ENCODE measurements at regions not wholly inside any gene's neighbourhood (a gene's known extent, or its start where the extent isn't known, plus 50 kb on each side); places are given as distances from the start of the nearest gene placed in this dataset.

DNA sequence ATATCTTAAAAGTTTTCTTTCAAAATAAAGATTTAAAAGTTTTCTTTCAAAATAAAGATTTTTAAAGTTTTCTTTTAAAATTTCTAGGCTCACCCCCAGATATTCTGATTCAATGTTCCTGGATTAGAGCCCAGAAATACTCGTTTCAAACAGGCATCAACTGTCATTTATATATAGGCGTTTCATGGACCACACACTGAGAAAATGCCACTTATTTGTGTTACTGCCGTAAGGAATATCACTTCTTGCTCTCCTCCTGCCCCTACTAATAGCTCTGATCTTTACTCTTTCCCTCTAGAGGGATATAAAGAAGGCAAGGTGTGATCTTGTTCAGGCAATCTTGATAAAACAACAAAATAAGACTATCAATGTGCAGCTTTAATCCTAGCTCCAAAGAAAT, 1324.1 kb downstream of the CDH8 start:
- 52% methylated on average over 3 of the region's 3 CpGs for WGBS (ENCODE audit: low lambda C conversion rate, missing lambda C conversion rate)
- Histone ChIP-seq H3K9me3 (ENCODE audit: low read depth) (no peaks in the 10 kb centered on the region), H3K4me1 (ENCODE audit: insufficient read depth) (no peaks in the 10 kb centered on the region)

DNA sequence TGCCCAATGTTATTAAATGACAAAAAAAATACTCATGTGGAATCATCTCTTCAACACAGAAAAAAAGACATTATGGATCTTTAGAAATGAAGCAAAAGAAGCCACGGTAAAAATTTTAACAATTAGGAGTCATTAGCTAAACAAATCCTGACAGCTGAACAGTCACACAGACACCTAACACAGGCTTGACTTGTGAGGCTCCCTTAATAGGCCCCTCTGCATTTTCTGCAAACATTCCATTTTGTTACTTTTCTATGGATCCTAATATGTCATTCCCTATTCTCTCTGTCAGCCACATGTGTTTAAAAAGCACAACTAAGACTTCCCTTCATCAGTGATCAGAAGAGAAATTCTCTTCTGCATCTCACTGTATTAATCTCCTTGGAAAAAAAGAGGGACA, 1331.5 kb downstream of the CDH8 start:
- H3K27me3 ChIP-seq = no peaks in the 10 kb centered on the region
- no peaks in the 10 kb centered on the region for H3K4me1 ChIP-seq (ENCODE audit: insufficient read depth)
- TF ChIP-seq EZH2phosphoT487 (IDR thresholded peaks at IDR 0.05; ENCODE audit: low read depth, severe bottlenecking, unreplicated experiment) (no peak), EZH2 (IDR thresholded peaks at IDR 0.05; ENCODE audit: borderline replicate concordance) (no peak)
- H2AFZ ChIP-seq = no peak overlapping the region
- no peak overlapping the region for H3K4me3 ChIP-seq
- 82% methylated on average over 1 of the region's 1 CpG for WGBS (ENCODE audit: low lambda C conversion rate, missing lambda C conversion rate)
- H3K9me3 ChIP-seq (ENCODE audit: low read depth) = no peaks in the 10 kb centered on the region
- H4K20me1 ChIP-seq (ENCODE audit: insufficient read depth, poor library complexity, severe bottlenecking) = no peaks in the 10 kb centered on the region
- H3K9me2 ChIP-seq (replicated peaks; ENCODE audit: insufficient read depth) = no peaks in the 10 kb centered on the region
- no peaks in the 10 kb centered on the region for H3K36me3 ChIP-seq (replicated peaks; ENCODE audit: insufficient read depth, low read depth)
- H3K4me2 ChIP-seq = no peak overlapping the region
- H3K27ac ChIP-seq = no peak overlapping the region
- no peak for DNase-seq (ENCODE audit: low spot score)
- H3K79me2 ChIP-seq = no peaks in the 10 kb centered on the region

More for the DNA sequence above, 1324.1 kb downstream of the CDH8 start:
- Histone ChIP-seq H3K4me3 (no peak overlapping the region), H3K27me3 (no peaks in the 10 kb centered on the region), H3K79me2 (no peaks in the 10 kb centered on the region), H3K9me2 (replicated peaks; ENCODE audit: insufficient read depth) (no peaks in the 10 kb centered on the region), H4K20me1 (ENCODE audit: insufficient read depth, poor library complexity, severe bottlenecking) (no peaks in the 10 kb centered on the region), H3K27ac (no peak overlapping the region), H3K36me3 (replicated peaks; ENCODE audit: insufficient read depth, low read depth) (no peaks in the 10 kb centered on the region), H3K4me2 (no peak overlapping the region), H2AFZ (no peak overlapping the region)
- TF ChIP-seq EZH2phosphoT487 (IDR thresholded peaks at IDR 0.05; ENCODE audit: low read depth, severe bottlenecking, unreplicated experiment) = no peak
- no peak for TF ChIP-seq EZH2 (IDR thresholded peaks at IDR 0.05; ENCODE audit: borderline replicate concordance)
- TF ChIP-seq, protein P1, sequence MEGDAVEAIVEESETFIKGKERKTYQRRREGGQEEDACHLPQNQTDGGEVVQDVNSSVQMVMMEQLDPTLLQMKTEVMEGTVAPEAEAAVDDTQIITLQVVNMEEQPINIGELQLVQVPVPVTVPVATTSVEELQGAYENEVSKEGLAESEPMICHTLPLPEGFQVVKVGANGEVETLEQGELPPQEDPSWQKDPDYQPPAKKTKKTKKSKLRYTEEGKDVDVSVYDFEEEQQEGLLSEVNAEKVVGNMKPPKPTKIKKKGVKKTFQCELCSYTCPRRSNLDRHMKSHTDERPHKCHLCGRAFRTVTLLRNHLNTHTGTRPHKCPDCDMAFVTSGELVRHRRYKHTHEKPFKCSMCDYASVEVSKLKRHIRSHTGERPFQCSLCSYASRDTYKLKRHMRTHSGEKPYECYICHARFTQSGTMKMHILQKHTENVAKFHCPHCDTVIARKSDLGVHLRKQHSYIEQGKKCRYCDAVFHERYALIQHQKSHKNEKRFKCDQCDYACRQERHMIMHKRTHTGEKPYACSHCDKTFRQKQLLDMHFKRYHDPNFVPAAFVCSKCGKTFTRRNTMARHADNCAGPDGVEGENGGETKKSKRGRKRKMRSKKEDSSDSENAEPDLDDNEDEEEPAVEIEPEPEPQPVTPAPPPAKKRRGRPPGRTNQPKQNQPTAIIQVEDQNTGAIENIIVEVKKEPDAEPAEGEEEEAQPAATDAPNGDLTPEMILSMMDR (IDR thresholded peaks at IDR 0.05; ENCODE audit: poor library complexity) = no peak
- DNase-seq (ENCODE audit: low spot score) = no peak

DNA sequence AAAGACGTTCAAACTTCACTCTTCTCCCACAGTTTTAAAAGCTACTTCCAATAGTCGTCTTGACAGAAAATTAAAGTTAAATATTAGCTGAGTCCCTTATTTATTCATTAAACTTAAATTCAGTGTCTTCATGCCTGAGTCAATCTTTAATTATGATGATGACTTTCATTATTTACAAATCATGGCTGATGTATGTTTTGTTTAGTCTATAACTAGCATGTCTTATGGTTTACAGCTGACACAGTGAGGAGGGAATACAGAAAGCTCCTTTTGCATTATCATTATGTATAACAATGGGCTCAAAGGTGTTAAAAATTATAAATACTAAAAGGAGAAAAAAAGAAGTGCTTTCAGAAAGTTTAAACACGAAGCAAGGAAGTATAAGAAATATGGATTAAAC, 1333.1 kb downstream of the CDH8 start:
- H3K4me2 ChIP-seq = no peak overlapping the region
- DNase-seq (ENCODE audit: low spot score) = no peak
- H3K9me3 ChIP-seq (ENCODE audit: low read depth) = no peaks in the 10 kb centered on the region
- TF ChIP-seq, protein P1 (IDR thresholded peaks at IDR 0.05; ENCODE audit: poor library complexity) = no peak
- no peak for TF ChIP-seq EZH2 (IDR thresholded peaks at IDR 0.05; ENCODE audit: borderline replicate concordance)
- TF ChIP-seq EZH2phosphoT487 (IDR thresholded peaks at IDR 0.05; ENCODE audit: low read depth, severe bottlenecking, unreplicated experiment) = no peak
- 66% methylated on average over 3 of the region's 3 CpGs for WGBS (ENCODE audit: low lambda C conversion rate, missing lambda C conversion rate)
- no peak overlapping the region for H3K4me3 ChIP-seq
- no peak overlapping the region for H3K27ac ChIP-seq
- no peak overlapping the region for H2AFZ ChIP-seq
- no peaks in the 10 kb centered on the region for H3K4me1 ChIP-seq (ENCODE audit: insufficient read depth)
- H3K9me2 ChIP-seq (replicated peaks; ENCODE audit: insufficient read depth) = no peaks in the 10 kb centered on the region
- H4K20me1 ChIP-seq (ENCODE audit: insufficient read depth, poor library complexity, severe bottlenecking) = no peaks in the 10 kb centered on the region
- no peaks in the 10 kb centered on the region for H3K79me2 ChIP-seq
- H3K27me3 ChIP-seq = no peaks in the 10 kb centered on the region
- no peaks in the 10 kb centered on the region for H3K36me3 ChIP-seq (replicated peaks; ENCODE audit: insufficient read depth, low read depth)

DNA sequence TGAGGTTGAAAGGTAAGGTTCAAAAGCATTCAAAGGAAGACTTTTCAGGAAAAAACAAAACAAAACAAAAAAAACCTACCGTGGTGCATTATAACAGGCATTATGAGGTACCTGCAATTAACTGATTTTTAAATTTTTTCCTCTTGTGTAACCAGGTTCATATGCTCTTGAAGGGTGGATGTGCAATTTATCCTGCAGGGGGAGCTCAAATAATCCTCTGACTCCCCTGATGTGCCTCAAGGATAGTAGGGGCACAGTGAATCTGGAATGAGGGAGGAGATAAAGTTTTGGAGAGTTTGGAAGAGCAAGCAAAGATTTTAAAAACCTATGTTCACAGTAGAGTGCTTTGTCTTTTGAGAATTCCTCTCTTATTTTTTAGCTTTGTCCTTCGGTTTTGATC, 1349.4 kb downstream of the CDH8 start:
- Histone ChIP-seq H3K27me3 (no peaks in the 10 kb centered on the region), H3K4me3 (no peak overlapping the region), H3K79me2 (no peaks in the 10 kb centered on the region), H3K4me1 (ENCODE audit: insufficient read depth) (no peaks in the 10 kb centered on the region), H2AFZ (no peak overlapping the region), H3K27ac (no peak overlapping the region), H3K36me3 (replicated peaks; ENCODE audit: insufficient read depth, low read depth) (no peaks in the 10 kb centered on the region), H4K20me1 (ENCODE audit: insufficient read depth, poor library complexity, severe bottlenecking) (no peaks in the 10 kb centered on the region), H3K9me2 (replicated peaks; ENCODE audit: insufficient read depth) (no peaks in the 10 kb centered on the region), H3K9me3 (ENCODE audit: low read depth) (no peaks in the 10 kb centered on the region), H3K4me2 (no peak overlapping the region)
- DNase-seq (ENCODE audit: low spot score) = no peak
- TF ChIP-seq EZH2 (IDR thresholded peaks at IDR 0.05; ENCODE audit: borderline replicate concordance) (no peak), EZH2phosphoT487 (IDR thresholded peaks at IDR 0.05; ENCODE audit: low read depth, severe bottlenecking, unreplicated experiment) (no peak)
- TF ChIP-seq, protein P1 (IDR thresholded peaks at IDR 0.05; ENCODE audit: poor library complexity) = no peak
- 86% methylated on average over 2 of the region's 2 CpGs for WGBS (ENCODE audit: low lambda C conversion rate, missing lambda C conversion rate)

All from hepatocyte (in vitro differentiated cells).